DND-41 (cell line): ENCODE measurements at regions not wholly inside any gene's neighbourhood (a gene's known extent, or its start where the extent isn't known, plus 50 kb on each side); places are given as distances from the start of the nearest gene placed in this dataset.

ENCODE experiments used
- CTCF ChIP-seq: IDR thresholded peaks from 2 replicates; pipeline ENCODE4 v1.5.1; 2012; ENCODE audit warnings: borderline replicate concordance, low read length, moderate library complexity, mild to moderate bottlenecking; ENCODE audit not compliant: poor library complexity, severe bottlenecking; ENCODE audit errors: extremely low read depth
- EZH2 ChIP-seq: IDR thresholded peaks from 3 replicates; pipeline ENCODE4 v1.6.1; 2012; ENCODE audit warnings: borderline replicate concordance, low read depth, mild to moderate bottlenecking, moderate library complexity, low read length, inconsistent platforms; ENCODE audit not compliant: severe bottlenecking

DNA sequence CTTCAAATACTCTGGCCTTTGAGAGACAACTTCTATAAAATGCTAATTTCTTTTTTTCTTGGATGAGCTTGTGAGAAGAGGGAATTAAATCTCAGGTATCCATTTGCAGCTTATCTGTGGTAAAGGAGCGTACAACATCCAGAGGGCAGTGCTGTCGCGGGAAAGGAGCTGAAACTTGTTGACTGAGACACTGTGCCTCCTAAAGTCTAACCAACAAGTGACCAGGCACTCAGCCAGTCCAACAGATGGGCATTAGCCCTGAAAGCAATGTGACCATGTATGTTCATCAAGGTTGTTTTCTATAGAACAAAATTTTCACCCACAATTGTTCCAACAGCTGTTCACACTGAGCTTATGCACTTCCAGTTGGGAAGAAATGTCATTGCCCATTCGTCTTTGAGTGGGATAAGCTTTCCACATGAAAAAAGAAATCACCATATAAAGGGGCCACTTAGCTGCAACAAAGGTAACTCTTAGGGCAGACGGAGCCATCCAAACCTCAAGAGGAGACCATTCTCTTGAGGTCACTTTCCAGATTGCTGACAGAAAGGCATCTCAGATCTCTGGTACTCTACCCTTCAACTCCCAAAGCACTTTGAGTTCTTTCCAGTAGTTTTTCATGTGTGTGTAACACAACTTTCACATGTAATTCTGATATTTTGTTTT, 244.8 kb upstream of the NEIL3 start:
- TF ChIP-seq CTCF: no peak
- no peak for TF ChIP-seq EZH2
